Esophagus squamous epithelium (tissue), 5 donors: ENCODE measurements at regions not wholly inside any gene's neighbourhood (a gene's known extent, or its start where the extent isn't known, plus 50 kb on each side); places are given as distances from the start of the nearest gene placed in this dataset.

Source experiments
- DNase-seq: peaks from one replicate; lab custom pipeline; 2025; lab: John Stamatoyannopoulos, UW
- H3K27ac ChIP-seq, 4 donors: fragments of 200-600 bp; sonication (generic); one replicate each; pipeline ENCODE4 v1.5.1; 2016 to 2019; ENCODE audit warnings: mild to moderate bottlenecking in 1 of 4
- H3K27me3 ChIP-seq, 4 donors: fragments of 200-600 bp; sonication (generic); 1 replicate in 3 of 4; 2 replicates in 1 of 4; pipeline versions ENCODE4 v1.5.1 to v1.6.0; 2017 to 2021; ENCODE audit warnings: antibody characterized with exemption in 1 of 4
- H3K36me3 ChIP-seq, 3 donors: fragments of 200-600 bp; sonication (generic); one replicate each; pipeline ENCODE4 v1.5.1; 2016 to 2019
- H3K4me1 ChIP-seq, 3 donors: fragments of 200-600 bp; sonication (generic); one replicate each; pipeline ENCODE4 v1.5.1; 2017 to 2019
- H3K4me3 ChIP-seq, 4 donors: fragments of 200-600 bp; sonication (generic); 1 replicate in 3 of 4; 2 replicates in 1 of 4; pipeline ENCODE4 v1.5.1; 2016 to 2019; ENCODE audit warnings: mild to moderate bottlenecking in 2 of 4, moderate library complexity in 1 of 4
- H3K9me3 ChIP-seq, 3 donors: fragments of 200-600 bp; sonication (generic); one replicate each; pipeline ENCODE4 v1.5.1; 2016 to 2019
- POLR2A ChIP-seq, 4 donors: fragments of 450-650 bp; IDR thresholded peaks; one replicate each; pipeline ENCODE4 v1.6.1; 2017; ENCODE audit warnings: antibody characterized with exemption in 4 of 4, mild to moderate bottlenecking in 4 of 4, moderate library complexity in 3 of 4
- WGBS, 2 donors: methylation state at CpG; one replicate each; pipeline ENCODE4 v1.1.5; 2018; 5-methylcytosine and 5-hydroxymethylcytosine counted together
- intact Hi-C: fragments of 100-400 bp; cut with DNase I; formaldehyde crosslinking; loops from one replicate; pipeline ENCODE4 v1.15.0; 2022
- TF ChIP-seq, protein P1 (sequence below), 6 experiments: fragments of 450-650 bp in 4 of 6; fragments of 200-600 bp in 2 of 6; sonication (generic) in 2 of 6; IDR thresholded peaks; one replicate each; pipeline ENCODE4 v1.5.1; 2016 to 2019; ENCODE audit warnings: antibody characterized with exemption in 6 of 6, mild to moderate bottlenecking in 4 of 6, moderate library complexity in 4 of 6
- donor health status: DM: yes; HTN: yes; CAD: no.

DNA sequence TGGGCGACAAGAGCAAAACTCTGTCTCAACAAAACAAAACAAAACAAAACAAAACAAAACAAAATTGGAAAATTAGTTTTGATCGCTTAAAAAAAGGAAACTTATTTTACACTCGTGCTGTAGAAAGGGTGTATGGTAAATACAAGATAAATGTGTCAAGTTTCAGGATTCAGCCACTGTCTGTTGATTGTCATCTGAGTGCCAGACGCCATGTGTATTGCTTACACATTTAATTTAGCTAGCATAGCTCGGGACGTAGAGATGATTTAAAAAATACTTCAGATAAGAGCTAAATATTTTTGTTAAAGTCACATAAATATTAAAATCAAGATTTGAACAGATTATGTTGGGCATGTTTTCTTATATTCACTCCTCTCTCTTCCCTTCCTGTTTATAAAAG is 568.1 kb upstream of the ZNF804A start:
- no peak for DNase-seq
- H3K36me3 ChIP-seq = no peaks in the 10 kb centered on the region
- WGBS, 2 donors = 69 to 75% methylated on average over 6 of the region's 6 CpGs
- H3K27ac ChIP-seq = no peak overlapping the region
- TF ChIP-seq, protein P1, sequence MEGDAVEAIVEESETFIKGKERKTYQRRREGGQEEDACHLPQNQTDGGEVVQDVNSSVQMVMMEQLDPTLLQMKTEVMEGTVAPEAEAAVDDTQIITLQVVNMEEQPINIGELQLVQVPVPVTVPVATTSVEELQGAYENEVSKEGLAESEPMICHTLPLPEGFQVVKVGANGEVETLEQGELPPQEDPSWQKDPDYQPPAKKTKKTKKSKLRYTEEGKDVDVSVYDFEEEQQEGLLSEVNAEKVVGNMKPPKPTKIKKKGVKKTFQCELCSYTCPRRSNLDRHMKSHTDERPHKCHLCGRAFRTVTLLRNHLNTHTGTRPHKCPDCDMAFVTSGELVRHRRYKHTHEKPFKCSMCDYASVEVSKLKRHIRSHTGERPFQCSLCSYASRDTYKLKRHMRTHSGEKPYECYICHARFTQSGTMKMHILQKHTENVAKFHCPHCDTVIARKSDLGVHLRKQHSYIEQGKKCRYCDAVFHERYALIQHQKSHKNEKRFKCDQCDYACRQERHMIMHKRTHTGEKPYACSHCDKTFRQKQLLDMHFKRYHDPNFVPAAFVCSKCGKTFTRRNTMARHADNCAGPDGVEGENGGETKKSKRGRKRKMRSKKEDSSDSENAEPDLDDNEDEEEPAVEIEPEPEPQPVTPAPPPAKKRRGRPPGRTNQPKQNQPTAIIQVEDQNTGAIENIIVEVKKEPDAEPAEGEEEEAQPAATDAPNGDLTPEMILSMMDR (IDR thresholded peaks at IDR 0.05) = no peak
- H3K9me3 ChIP-seq = no peaks in the 10 kb centered on the region
- intact Hi-C loops = no loop called here
- H3K27me3 ChIP-seq = no peaks in the 10 kb centered on the region
- H3K4me3 ChIP-seq = no peak overlapping the region
- no peaks in the 10 kb centered on the region for H3K4me1 ChIP-seq

DNA sequence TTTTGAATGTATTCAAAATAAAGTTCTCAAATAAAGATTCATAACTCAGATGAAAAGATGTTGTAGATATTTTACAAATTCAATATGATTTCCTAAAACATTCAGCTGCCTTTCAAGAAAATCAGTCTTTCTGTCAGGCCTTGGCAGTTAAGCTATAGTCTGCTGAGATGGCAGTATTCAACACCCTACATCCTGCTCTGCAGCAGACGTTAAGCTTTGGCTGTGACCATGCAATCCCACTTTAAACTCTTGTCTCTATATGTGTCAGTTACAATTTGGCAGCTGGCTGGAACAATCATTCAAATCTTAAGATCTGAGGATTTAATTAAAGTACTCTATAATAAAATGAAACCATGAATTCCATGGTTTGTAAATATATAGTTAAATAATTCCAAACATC is 567.3 kb upstream of the ZNF804A start:
- whole genome bisulfite sequencing, 2 donors = 9 to 47% methylated on average over 1 of the region's 1 CpG
- H3K27me3 ChIP-seq = no peaks in the 10 kb centered on the region
- H3K27ac ChIP-seq = no peak overlapping the region
- no peak for TF ChIP-seq POLR2A (IDR thresholded peaks at IDR 0.05)
- TF ChIP-seq, protein P1 (IDR thresholded peaks at IDR 0.05) = no peak
- intact Hi-C loops = no loop called here
- DNase-seq = no peak
- no peaks in the 10 kb centered on the region for H3K4me1 ChIP-seq
- no peaks in the 10 kb centered on the region for H3K36me3 ChIP-seq
- H3K4me3 ChIP-seq = no peak overlapping the region
- no peaks in the 10 kb centered on the region for H3K9me3 ChIP-seq

DNA sequence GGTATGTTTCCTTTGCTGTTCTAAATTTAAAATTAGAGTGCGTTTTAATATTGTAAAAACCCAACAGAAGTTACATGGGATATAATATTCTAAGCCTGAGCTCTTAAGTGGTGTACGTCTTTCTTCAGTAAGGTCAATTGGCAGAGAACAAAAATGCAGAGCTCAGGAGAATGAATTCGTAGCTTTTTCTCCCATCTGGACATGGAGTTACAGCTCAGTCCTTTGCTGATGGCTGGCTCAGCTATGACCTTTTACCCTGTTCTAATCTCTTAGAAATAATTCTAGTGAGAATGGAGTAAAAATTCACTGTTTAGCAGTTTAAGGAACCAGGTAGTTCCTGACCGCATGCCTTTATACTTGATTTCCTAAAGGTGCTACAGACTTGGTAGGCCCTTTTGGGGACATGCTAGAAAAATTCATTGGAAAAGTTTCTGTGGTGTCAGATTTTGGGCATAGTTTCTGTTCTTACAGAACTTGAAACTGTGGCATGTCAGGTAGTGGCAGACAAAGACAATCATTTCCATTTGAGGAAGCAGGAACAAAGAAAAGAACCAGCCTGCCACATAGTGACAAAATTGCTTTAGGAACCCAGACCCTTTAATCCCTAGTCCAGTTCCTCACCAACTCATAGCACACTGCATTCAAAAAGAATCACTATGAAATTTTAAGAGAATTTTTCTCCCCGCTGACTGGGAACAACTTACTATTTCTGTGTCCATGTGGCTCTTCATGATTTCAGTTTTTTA is 566.8 kb upstream of the ZNF804A start:
- DNase-seq = no peak
- intact Hi-C loops = no loop called here
- Histone ChIP-seq H3K4me1 (no peaks in the 10 kb centered on the region), H3K9me3 (no peaks in the 10 kb centered on the region), H3K27me3 (no peaks in the 10 kb centered on the region), H3K36me3 (no peaks in the 10 kb centered on the region), H3K4me3 (no peak overlapping the region), H3K27ac (no peak overlapping the region)
- 74 to 76% methylated on average over 5 of the region's 5 CpGs for WGBS, 2 donors
- TF ChIP-seq, protein P1 (IDR thresholded peaks at IDR 0.05) = no peak
- no peak for TF ChIP-seq POLR2A (IDR thresholded peaks at IDR 0.05)

DNA sequence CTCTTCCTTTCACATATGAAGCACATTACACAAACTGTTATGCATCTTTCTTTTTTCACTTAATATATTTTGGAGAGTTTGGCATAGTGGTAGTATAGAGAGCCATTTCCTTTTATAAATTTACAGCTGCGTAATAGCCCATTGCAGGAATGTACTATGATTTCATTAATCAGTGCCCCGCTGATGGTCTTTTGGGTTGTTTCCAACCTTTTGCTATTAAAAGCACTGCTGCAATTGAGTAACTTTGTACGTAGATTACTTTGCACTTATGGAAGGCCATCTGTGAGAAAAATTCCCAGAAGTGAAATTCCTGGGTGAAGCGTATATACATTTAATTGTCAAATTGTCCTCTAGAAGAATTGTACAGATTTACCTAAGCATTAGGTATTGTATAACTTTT is 565.3 kb upstream of the ZNF804A start:
- no peak for TF ChIP-seq POLR2A (IDR thresholded peaks at IDR 0.05)
- TF ChIP-seq, protein P1 (IDR thresholded peaks at IDR 0.05) = no peak
- DNase-seq = no peak
- Histone ChIP-seq H3K4me3 (no peak overlapping the region), H3K27me3 (no peaks in the 10 kb centered on the region), H3K36me3 (no peaks in the 10 kb centered on the region), H3K4me1 (no peaks in the 10 kb centered on the region), H3K9me3 (no peaks in the 10 kb centered on the region), H3K27ac (no peak overlapping the region)
- intact Hi-C loops = no loop called here
- 65 to 72% methylated on average over 4 of the region's 4 CpGs for WGBS, 2 donors

DNA sequence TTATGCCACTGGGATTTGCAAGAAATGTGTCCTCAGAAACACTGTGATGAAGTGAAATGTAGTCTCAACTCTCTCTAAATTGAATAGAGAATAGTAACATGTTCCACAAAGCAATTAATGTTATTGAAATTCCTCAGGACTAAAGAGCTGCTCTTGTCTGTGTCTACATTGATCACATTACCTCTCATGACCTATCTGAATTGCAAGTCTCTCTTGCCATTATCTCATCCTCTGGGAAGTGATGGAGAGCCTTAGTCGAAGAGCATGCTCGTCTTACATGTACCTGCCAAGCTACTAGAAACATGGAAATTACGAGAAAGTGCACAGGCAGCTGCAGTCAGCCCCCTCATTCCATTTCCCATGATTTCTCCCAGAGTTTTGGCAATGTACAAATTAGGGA is 561.1 kb upstream of the ZNF804A start:
- Histone ChIP-seq H3K36me3 (no peaks in the 10 kb centered on the region), H3K4me3 (no peak overlapping the region), H3K27me3 (no peaks in the 10 kb centered on the region), H3K4me1 (no peaks in the 10 kb centered on the region), H3K27ac (no peak overlapping the region), H3K9me3 (no peaks in the 10 kb centered on the region)
- no peak for DNase-seq
- no peak for TF ChIP-seq POLR2A (IDR thresholded peaks at IDR 0.05)
- TF ChIP-seq, protein P1 (IDR thresholded peaks at IDR 0.05) = no peak
- WGBS, 2 donors = 84 to 86% methylated on average over 3 of the region's 3 CpGs
- intact Hi-C loops = no loop called here
